OCI-LY7 (cell line): ENCODE measurements at regions not wholly inside any gene's neighbourhood (a gene's known extent, or its start where the extent isn't known, plus 50 kb on each side); places are given as distances from the start of the nearest gene placed in this dataset.

Experiments
- BruUV-seq: library from RNA; stranded (reverse); fragments of 400-500 nt; replicated peaks from 2 replicates; lab custom pipeline; 2021; lab: Mats Ljungman, UMichigan
- CTCF ChIA-PET: fragments of 300-600 bp; sonication (Branson Sonifier 250); formaldehyde crosslinking; loops from one replicate; lab custom pipeline; 2022; ENCODE audit warnings: antibody characterized with exemption; ENCODE audit not compliant: unreplicated experiment; lab: Charles Lee
- POLR2A ChIA-PET: fragments of 300-600 bp; sonication (Branson Sonifier 250); formaldehyde crosslinking; loops from one replicate; lab custom pipeline; 2022; ENCODE audit warnings: antibody characterized with exemption; lab: Charles Lee
- DNase-seq: peaks from one replicate; pipeline ENCODE4 v3.0.0-alpha.2; 2015; ENCODE audit warnings: low spot score
- H2AFZ ChIP-seq: fragments of 200-600 bp; sonication (generic), shearing (Covaris generic); 2 replicates; pipeline ENCODE4 v1.6.1; 2014; ENCODE audit warnings: mild to moderate bottlenecking, antibody characterized with exemption, low read length, moderate library complexity
- H3K27ac ChIP-seq: fragments of 200-600 bp; sonication (generic); 2 replicates; pipeline ENCODE4 v1.5.1; 2014; ENCODE audit warnings: mixed run types, low read depth, mild to moderate bottlenecking, moderate library complexity, low read length, inconsistent platforms; ENCODE audit not compliant: poor library complexity, severe bottlenecking
- H3K36me3 ChIP-seq: fragments of 200-600 bp; sonication (generic); 2 replicates; pipeline ENCODE4 v1.6.1; 2014; ENCODE audit warnings: mild to moderate bottlenecking, antibody characterized with exemption, low read length, moderate library complexity, mixed read lengths; ENCODE audit not compliant: insufficient read depth
- H3K4me1 ChIP-seq: fragments of 200-600 bp; sonication (generic); 2 replicates; pipeline ENCODE4 v1.5.1; 2014; ENCODE audit warnings: mild to moderate bottlenecking, low read length; ENCODE audit not compliant: insufficient read depth, poor library complexity, severe bottlenecking
- H3K4me2 ChIP-seq: fragments of 200-600 bp; sonication (generic); 2 replicates; pipeline ENCODE4 v1.6.1; 2014; ENCODE audit warnings: mild to moderate bottlenecking, low read length
- H3K4me3 ChIP-seq: fragments of 200-600 bp; sonication (generic); 2 replicates; pipeline ENCODE4 v1.5.1; 2014; ENCODE audit warnings: mild to moderate bottlenecking, low read depth, low read length; ENCODE audit not compliant: poor library complexity, severe bottlenecking
- H3K79me2 ChIP-seq: fragments of 200-600 bp; sonication (generic); 2 replicates; pipeline ENCODE4 v1.6.1; 2016; ENCODE audit warnings: low read depth, mild to moderate bottlenecking, low read length, moderate library complexity, mixed read lengths; ENCODE audit not compliant: insufficient read depth
- H3K9me2 ChIP-seq: fragments of 200-600 bp; sonication (generic); 2 replicates; pipeline ENCODE4 v1.6.1; 2016; ENCODE audit warnings: mild to moderate bottlenecking, low read length, mixed read lengths; ENCODE audit not compliant: insufficient read depth
- H3K9me3 ChIP-seq: fragments of 200-600 bp; sonication (generic); 2 replicates; pipeline ENCODE4 v1.6.1; 2014; ENCODE audit warnings: mild to moderate bottlenecking, mixed run types, low read length, mixed read lengths
- H4K20me1 ChIP-seq: fragments of 200-600 bp; sonication (generic); 2 replicates; pipeline ENCODE4 v1.6.1; 2014; ENCODE audit warnings: mild to moderate bottlenecking, antibody characterized with exemption, low read length, moderate library complexity, mixed read lengths; ENCODE audit not compliant: insufficient read depth
- CTCF ChIP-seq: fragments of 200-600 bp; sonication (generic); conservative IDR thresholded peaks from 2 replicates; pipeline ENCODE4 v1.5.1; 2014; ENCODE audit warnings: mild to moderate bottlenecking, antibody characterized with exemption, low read length, moderate library complexity, mixed read lengths
- EZH2phosphoT487 ChIP-seq: fragments of 200-600 bp; sonication (generic); IDR thresholded peaks from 2 replicates; pipeline ENCODE4 v1.6.1; 2018; ENCODE audit warnings: low read depth, borderline replicate concordance, mild to moderate bottlenecking, mixed run types, antibody characterized with exemption, low read length, moderate library complexity, mixed read lengths
- intact Hi-C: fragments of 100-400 bp; cut with micrococcal nuclease; formaldehyde crosslinking; loops from one replicate; pipeline ENCODE4 v1.10.0; 2022; ENCODE audit not compliant: unreplicated experiment

GRCh38 chr2:149991576-149991975, 404.0 kb upstream of the MMADHC start:
- Histone ChIP-seq H3K9me3 (no peaks in the 10 kb centered on the region), H3K9me2 (no peaks in the 10 kb centered on the region)
- DNase-seq = no peak

GRCh38 chr2:149990965-149991364, 403.4 kb upstream of the MMADHC start:
- no peak for TF ChIP-seq EZH2phosphoT487
- no peak for TF ChIP-seq CTCF
- no peaks in the 10 kb centered on the region for H4K20me1 ChIP-seq
- H3K36me3 ChIP-seq = no peaks in the 10 kb centered on the region
- no peak for DNase-seq
- no peak overlapping the region for H3K4me3 ChIP-seq
- H3K4me2 ChIP-seq = no peak overlapping the region
- no peaks in the 10 kb centered on the region for H3K9me2 ChIP-seq
- no peak overlapping the region for H3K27ac ChIP-seq
- POLR2A ChIA-PET = no interaction called here
- H3K4me1 ChIP-seq = no peaks in the 10 kb centered on the region
- intact Hi-C loops = no loop called here
- CTCF ChIA-PET = no interaction called here
- H3K79me2 ChIP-seq = no peaks in the 10 kb centered on the region
- no TSS peak for BruUV-seq
- H2AFZ ChIP-seq = no peak overlapping the region
- no peaks in the 10 kb centered on the region for H3K9me3 ChIP-seq

More at GRCh38 chr2:149991576-149991975, 404.0 kb upstream of the MMADHC start:
- no TSS peak for BruUV-seq
- POLR2A ChIA-PET = interaction anchor here (0.6 kb wide), 1 partner anchor 567 kb away, joined by 4 read pairs; no protein-coding TSS in a partner anchor
- intact Hi-C loops = no loop called here
- Histone ChIP-seq H3K79me2 (no peaks in the 10 kb centered on the region), H3K27ac (no peak overlapping the region), H3K4me1 (no peaks in the 10 kb centered on the region), H3K4me2 (no peak overlapping the region), H3K36me3 (no peaks in the 10 kb centered on the region), H3K4me3 (no peak overlapping the region), H4K20me1 (no peaks in the 10 kb centered on the region), H2AFZ (no peak overlapping the region)
- CTCF ChIA-PET = no interaction called here
- TF ChIP-seq CTCF = no peak
- no peak for TF ChIP-seq EZH2phosphoT487

GRCh38 chr2:149989447-149990063, 402.0 kb upstream of the MMADHC start:
- Histone ChIP-seq H3K9me3 (no peaks in the 10 kb centered on the region), H2AFZ (no peak overlapping the region), H3K4me3 (no peak overlapping the region), H3K9me2 (no peaks in the 10 kb centered on the region), H3K4me2 (no peak overlapping the region), H3K27ac (no peak overlapping the region), H3K4me1 (no peaks in the 10 kb centered on the region), H3K36me3 (no peaks in the 10 kb centered on the region), H3K79me2 (no peaks in the 10 kb centered on the region), H4K20me1 (no peaks in the 10 kb centered on the region)
- ChIA-PET CTCF (no interaction called here), POLR2A (interaction anchor here (0.6 kb wide), 1 partner anchor 25 kb away, joined by 4 read pairs; no protein-coding TSS in a partner anchor)
- no peak for TF ChIP-seq CTCF
- TF ChIP-seq EZH2phosphoT487 = no peak
- DNase-seq = no peak
- intact Hi-C loops = no loop called here
- BruUV-seq = no TSS peak
